ENCODE measurements at regions not wholly inside any gene's neighbourhood (a gene's known extent, or its start where the extent isn't known, plus 50 kb on each side); places are given as distances from the start of the nearest gene placed in this dataset. TPM values are rescaled to one million over a fixed set of nuclear protein-coding genes. Genes with fewer than 3 reads are reported as not detected.

Small RNA genes lying in the stretch of these regions (microRNA-seq; reads per million reads assigned to microRNA genes)
- gene MIR5701-2 (ENCODE audit: borderline microRNAs expressed) = not detected

Measured in H9 (cell line).